ENCODE measurements at regions not wholly inside any gene's neighbourhood (a gene's known extent, or its start where the extent isn't known, plus 50 kb on each side); places are given as distances from the start of the nearest gene placed in this dataset.

DNA sequence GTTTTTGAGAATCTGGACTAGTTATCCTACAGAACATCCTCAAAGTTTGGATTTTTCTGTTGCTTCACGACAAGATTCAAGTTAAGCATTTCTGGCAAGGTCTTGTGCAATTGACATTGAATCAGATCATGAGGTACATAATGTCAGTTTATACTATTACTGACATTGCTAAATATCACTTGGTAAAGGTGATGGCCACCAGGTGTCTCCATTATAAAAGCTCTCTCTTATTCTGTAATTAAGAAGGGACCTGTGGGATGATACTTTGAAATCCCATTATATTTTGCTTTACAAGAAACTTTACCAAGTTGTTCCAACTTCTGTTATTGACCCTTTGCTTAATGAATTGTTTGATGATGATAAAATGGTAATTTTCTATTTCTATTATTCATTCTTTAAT, 131.0 kb upstream of the ASTN2 start:
- no peaks in the 10 kb centered on the region for H3F3A ChIP-seq (replicated peaks; ENCODE audit: low read depth)
- H3K36me3 ChIP-seq (ENCODE audit: insufficient read depth), result no peaks in the 10 kb centered on the region
- DNase-seq (ENCODE audit: low spot score) (peak; percentile 23), ATAC-seq (no peak)
- no peak for TF ChIP-seq STAT1 (IDR thresholded peaks at IDR 0.05; ENCODE audit: unreplicated experiment)
- TF ChIP-seq, protein P1, sequence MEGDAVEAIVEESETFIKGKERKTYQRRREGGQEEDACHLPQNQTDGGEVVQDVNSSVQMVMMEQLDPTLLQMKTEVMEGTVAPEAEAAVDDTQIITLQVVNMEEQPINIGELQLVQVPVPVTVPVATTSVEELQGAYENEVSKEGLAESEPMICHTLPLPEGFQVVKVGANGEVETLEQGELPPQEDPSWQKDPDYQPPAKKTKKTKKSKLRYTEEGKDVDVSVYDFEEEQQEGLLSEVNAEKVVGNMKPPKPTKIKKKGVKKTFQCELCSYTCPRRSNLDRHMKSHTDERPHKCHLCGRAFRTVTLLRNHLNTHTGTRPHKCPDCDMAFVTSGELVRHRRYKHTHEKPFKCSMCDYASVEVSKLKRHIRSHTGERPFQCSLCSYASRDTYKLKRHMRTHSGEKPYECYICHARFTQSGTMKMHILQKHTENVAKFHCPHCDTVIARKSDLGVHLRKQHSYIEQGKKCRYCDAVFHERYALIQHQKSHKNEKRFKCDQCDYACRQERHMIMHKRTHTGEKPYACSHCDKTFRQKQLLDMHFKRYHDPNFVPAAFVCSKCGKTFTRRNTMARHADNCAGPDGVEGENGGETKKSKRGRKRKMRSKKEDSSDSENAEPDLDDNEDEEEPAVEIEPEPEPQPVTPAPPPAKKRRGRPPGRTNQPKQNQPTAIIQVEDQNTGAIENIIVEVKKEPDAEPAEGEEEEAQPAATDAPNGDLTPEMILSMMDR (conservative IDR thresholded peaks at IDR 0.05; ENCODE audit: low read depth in 2 of 2), result peak in 1 of 2 experiments; percentile 47; a peak in 3 of 4 replicates
- no peaks in the 10 kb centered on the region for H3K9me2 ChIP-seq (ENCODE audit: insufficient read depth)
- no peaks in the 10 kb centered on the region for H3K79me2 ChIP-seq (replicated peaks; ENCODE audit: insufficient read depth)
- no peaks in the 10 kb centered on the region for H3K36me3 Mint-ChIP-seq (ENCODE audit: low read depth)
- H3K4me3 Mint-ChIP-seq, result no peak overlapping the region
- H3K4me1 Mint-ChIP-seq, result peaks cover 55% of the 10 kb centered on the region
- H3K27me3 Mint-ChIP-seq (ENCODE audit: insufficient read depth, low read depth, poor library complexity), result peaks cover 2% of the 10 kb centered on the region
- no peaks in the 10 kb centered on the region for H3K9me3 Mint-ChIP-seq
- H3K4me2 ChIP-seq, result no peak overlapping the region
- H3K27ac ChIP-seq (ENCODE audit: low read depth), result no peak overlapping the region
- H3K4me1 ChIP-seq (ENCODE audit: insufficient read depth), result peaks cover 36% of the 10 kb centered on the region
- no peaks in the 10 kb centered on the region for H3K27me3 ChIP-seq (ENCODE audit: insufficient read depth)
- H2AFZ ChIP-seq, result no peak overlapping the region
- H3K27ac Mint-ChIP-seq, result no peak overlapping the region
- no peak overlapping the region for H3K4me3 ChIP-seq
- no peaks in the 10 kb centered on the region for H4K20me1 ChIP-seq (replicated peaks; ENCODE audit: insufficient read depth)

DNA sequence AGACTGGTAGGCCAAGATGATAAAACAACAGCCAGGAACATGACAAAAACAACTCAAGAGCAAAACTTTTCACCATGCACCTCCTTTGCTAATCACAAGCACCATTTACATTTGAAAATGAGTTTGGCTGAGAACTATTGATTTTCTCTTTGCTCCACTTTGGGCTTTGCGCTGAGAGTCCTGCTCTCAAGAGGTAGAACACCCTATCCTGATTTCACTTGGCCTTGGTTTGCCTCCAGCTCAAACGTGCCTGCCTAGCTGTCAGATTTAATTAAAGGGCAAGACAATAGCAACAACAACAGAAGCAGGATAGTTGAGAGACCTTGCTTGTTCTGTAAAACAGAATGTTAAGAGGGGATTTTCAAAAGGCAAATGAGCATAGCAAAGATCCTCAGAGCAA, 128.2 kb upstream of the ASTN2 start:
- Mint-ChIP-seq H3K9me3 (no peaks in the 10 kb centered on the region), H3K36me3 (ENCODE audit: low read depth) (no peaks in the 10 kb centered on the region), H3K4me1 (peaks cover 30% of the 10 kb centered on the region), H3K27me3 (ENCODE audit: insufficient read depth, low read depth, poor library complexity) (no peaks in the 10 kb centered on the region), H3K4me3 (no peak overlapping the region), H3K27ac (no peak overlapping the region)
- Histone ChIP-seq H3K79me2 (replicated peaks; ENCODE audit: insufficient read depth) (no peaks in the 10 kb centered on the region), H3F3A (replicated peaks; ENCODE audit: low read depth) (no peaks in the 10 kb centered on the region), H4K20me1 (replicated peaks; ENCODE audit: insufficient read depth) (no peaks in the 10 kb centered on the region), H2AFZ (peak overlapping the region; percentile 83), H3K27me3 (ENCODE audit: insufficient read depth) (no peaks in the 10 kb centered on the region), H3K27ac (ENCODE audit: low read depth) (no peak overlapping the region), H3K4me1 (ENCODE audit: insufficient read depth) (peaks cover 27% of the 10 kb centered on the region), H3K4me3 (no peak overlapping the region), H3K36me3 (ENCODE audit: insufficient read depth) (no peaks in the 10 kb centered on the region), H3K9me2 (ENCODE audit: insufficient read depth) (no peaks in the 10 kb centered on the region), H3K4me2 (no peak overlapping the region)
- DNase-seq (ENCODE audit: low spot score) (no peak), ATAC-seq (no peak)
- TF ChIP-seq CREB1 (CRISPR knock-in tag; IDR thresholded peaks at IDR 0.05; ENCODE audit: low read depth) (no peak), ZNF331 (CRISPR knock-in tag; IDR thresholded peaks at IDR 0.05; ENCODE audit: low read depth) (no peak), STAT1 (IDR thresholded peaks at IDR 0.05; ENCODE audit: unreplicated experiment) (no peak), POLR2AphosphoS5 (IDR thresholded peaks at IDR 0.05; ENCODE audit: low read depth) (no peak), NANOG (IDR thresholded peaks at IDR 0.05; ENCODE audit: borderline replicate concordance) (no peak), EZH2 (IDR thresholded peaks at IDR 0.05; ENCODE audit: low read depth, unreplicated experiment) (no peak)
- TF ChIP-seq, protein P2, sequence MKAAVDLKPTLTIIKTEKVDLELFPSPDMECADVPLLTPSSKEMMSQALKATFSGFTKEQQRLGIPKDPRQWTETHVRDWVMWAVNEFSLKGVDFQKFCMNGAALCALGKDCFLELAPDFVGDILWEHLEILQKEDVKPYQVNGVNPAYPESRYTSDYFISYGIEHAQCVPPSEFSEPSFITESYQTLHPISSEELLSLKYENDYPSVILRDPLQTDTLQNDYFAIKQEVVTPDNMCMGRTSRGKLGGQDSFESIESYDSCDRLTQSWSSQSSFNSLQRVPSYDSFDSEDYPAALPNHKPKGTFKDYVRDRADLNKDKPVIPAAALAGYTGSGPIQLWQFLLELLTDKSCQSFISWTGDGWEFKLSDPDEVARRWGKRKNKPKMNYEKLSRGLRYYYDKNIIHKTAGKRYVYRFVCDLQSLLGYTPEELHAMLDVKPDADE (IDR thresholded peaks at IDR 0.05), result no peak
- TF ChIP-seq, protein P3, sequence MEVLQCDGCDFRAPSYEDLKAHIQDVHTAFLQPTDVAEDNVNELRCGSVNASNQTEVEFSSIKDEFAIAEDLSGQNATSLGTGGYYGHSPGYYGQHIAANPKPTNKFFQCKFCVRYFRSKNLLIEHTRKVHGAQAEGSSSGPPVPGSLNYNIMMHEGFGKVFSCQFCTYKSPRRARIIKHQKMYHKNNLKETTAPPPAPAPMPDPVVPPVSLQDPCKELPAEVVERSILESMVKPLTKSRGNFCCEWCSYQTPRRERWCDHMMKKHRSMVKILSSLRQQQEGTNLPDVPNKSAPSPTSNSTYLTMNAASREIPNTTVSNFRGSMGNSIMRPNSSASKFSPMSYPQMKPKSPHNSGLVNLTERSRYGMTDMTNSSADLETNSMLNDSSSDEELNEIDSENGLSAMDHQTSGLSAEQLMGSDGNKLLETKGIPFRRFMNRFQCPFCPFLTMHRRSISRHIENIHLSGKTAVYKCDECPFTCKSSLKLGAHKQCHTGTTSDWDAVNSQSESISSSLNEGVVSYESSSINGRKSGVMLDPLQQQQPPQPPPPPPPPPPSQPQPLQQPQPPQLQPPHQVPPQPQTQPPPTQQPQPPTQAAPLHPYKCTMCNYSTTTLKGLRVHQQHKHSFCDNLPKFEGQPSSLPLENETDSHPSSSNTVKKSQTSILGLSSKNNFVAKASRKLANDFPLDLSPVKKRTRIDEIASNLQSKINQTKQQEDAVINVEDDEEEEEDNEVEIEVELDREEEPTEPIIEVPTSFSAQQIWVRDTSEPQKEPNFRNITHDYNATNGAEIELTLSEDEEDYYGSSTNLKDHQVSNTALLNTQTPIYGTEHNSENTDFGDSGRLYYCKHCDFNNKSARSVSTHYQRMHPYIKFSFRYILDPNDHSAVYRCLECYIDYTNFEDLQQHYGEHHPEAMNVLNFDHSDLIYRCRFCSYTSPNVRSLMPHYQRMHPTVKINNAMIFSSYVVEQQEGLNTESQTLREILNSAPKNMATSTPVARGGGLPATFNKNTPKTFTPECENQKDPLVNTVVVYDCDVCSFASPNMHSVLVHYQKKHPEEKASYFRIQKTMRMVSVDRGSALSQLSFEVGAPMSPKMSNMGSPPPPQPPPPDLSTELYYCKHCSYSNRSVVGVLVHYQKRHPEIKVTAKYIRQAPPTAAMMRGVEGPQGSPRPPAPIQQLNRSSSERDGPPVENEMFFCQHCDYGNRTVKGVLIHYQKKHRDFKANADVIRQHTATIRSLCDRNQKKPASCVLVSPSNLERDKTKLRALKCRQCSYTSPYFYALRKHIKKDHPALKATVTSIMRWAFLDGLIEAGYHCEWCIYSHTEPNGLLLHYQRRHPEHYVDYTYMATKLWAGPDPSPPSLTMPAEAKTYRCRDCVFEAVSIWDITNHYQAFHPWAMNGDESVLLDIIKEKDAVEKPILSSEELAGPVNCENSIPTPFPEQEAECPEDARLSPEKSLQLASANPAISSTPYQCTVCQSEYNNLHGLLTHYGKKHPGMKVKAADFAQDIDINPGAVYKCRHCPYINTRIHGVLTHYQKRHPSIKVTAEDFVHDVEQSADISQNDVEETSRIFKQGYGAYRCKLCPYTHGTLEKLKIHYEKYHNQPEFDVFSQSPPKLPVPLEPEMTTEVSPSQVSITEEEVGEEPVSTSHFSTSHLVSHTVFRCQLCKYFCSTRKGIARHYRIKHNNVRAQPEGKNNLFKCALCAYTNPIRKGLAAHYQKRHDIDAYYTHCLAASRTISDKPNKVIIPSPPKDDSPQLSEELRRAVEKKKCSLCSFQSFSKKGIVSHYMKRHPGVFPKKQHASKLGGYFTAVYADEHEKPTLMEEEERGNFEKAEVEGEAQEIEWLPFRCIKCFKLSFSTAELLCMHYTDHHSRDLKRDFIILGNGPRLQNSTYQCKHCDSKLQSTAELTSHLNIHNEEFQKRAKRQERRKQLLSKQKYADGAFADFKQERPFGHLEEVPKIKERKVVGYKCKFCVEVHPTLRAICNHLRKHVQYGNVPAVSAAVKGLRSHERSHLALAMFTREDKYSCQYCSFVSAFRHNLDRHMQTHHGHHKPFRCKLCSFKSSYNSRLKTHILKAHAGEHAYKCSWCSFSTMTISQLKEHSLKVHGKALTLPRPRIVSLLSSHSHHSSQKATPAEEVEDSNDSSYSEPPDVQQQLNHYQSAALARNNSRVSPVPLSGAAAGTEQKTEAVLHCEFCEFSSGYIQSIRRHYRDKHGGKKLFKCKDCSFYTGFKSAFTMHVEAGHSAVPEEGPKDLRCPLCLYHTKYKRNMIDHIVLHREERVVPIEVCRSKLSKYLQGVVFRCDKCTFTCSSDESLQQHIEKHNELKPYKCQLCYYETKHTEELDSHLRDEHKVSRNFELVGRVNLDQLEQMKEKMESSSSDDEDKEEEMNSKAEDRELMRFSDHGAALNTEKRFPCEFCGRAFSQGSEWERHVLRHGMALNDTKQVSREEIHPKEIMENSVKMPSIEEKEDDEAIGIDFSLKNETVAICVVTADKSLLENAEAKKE (CRISPR knock-in tag; IDR thresholded peaks at IDR 0.05), result no peak
- TF ChIP-seq, protein P4, sequence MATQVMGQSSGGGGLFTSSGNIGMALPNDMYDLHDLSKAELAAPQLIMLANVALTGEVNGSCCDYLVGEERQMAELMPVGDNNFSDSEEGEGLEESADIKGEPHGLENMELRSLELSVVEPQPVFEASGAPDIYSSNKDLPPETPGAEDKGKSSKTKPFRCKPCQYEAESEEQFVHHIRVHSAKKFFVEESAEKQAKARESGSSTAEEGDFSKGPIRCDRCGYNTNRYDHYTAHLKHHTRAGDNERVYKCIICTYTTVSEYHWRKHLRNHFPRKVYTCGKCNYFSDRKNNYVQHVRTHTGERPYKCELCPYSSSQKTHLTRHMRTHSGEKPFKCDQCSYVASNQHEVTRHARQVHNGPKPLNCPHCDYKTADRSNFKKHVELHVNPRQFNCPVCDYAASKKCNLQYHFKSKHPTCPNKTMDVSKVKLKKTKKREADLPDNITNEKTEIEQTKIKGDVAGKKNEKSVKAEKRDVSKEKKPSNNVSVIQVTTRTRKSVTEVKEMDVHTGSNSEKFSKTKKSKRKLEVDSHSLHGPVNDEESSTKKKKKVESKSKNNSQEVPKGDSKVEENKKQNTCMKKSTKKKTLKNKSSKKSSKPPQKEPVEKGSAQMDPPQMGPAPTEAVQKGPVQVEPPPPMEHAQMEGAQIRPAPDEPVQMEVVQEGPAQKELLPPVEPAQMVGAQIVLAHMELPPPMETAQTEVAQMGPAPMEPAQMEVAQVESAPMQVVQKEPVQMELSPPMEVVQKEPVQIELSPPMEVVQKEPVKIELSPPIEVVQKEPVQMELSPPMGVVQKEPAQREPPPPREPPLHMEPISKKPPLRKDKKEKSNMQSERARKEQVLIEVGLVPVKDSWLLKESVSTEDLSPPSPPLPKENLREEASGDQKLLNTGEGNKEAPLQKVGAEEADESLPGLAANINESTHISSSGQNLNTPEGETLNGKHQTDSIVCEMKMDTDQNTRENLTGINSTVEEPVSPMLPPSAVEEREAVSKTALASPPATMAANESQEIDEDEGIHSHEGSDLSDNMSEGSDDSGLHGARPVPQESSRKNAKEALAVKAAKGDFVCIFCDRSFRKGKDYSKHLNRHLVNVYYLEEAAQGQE (IDR thresholded peaks at IDR 0.05; ENCODE audit: unreplicated experiment), result no peak
